Karpas-422 (cell line): ENCODE measurements at regions not wholly inside any gene's neighbourhood (a gene's known extent, or its start where the extent isn't known, plus 50 kb on each side); places are given as distances from the start of the nearest gene placed in this dataset.
"Not testable (repeated sequence)": the region's sequence is repeated elsewhere in the genome, so short reads cannot be mapped to it uniquely, and the experiment has no call there.

ENCODE experiments used
- DNase-seq: peaks from one replicate; pipeline ENCODE4 v3.0.0-alpha.2; 2015
- H2AFZ ChIP-seq: fragments of 200-600 bp; sonication (generic); 2 replicates; pipeline ENCODE4 v1.6.1; 2014; ENCODE audit warnings: antibody characterized with exemption, low read length, mixed read lengths
- H3K27ac ChIP-seq: fragments of 200-600 bp; sonication (generic); 2 replicates; pipeline ENCODE4 v1.5.1; 2014; ENCODE audit warnings: mild to moderate bottlenecking, low read length, moderate library complexity
- H3K27me3 ChIP-seq: fragments of 200-600 bp; sonication (generic); 2 replicates; pipeline ENCODE4 v1.6.1; 2014; ENCODE audit warnings: low read length, mixed read lengths
- H3K36me3 ChIP-seq: fragments of 200-600 bp; sonication (generic); 2 replicates; pipeline ENCODE4 v1.6.1; 2014; ENCODE audit warnings: low read length, mixed read lengths; ENCODE audit not compliant: insufficient read depth
- H3K4me1 ChIP-seq: fragments of 200-600 bp; sonication (generic); 2 replicates; pipeline ENCODE4 v1.6.1; 2014; ENCODE audit warnings: mild to moderate bottlenecking, low read length, mixed read lengths
- H3K4me2 ChIP-seq: fragments of 200-600 bp; sonication (generic); 2 replicates; pipeline ENCODE4 v1.6.1; 2014; ENCODE audit warnings: low read length, low read depth, mild to moderate bottlenecking; ENCODE audit not compliant: poor library complexity, severe bottlenecking
- H3K4me3 ChIP-seq: fragments of 200-600 bp; sonication (generic); 2 replicates; pipeline ENCODE4 v1.5.1; 2014; ENCODE audit warnings: mild to moderate bottlenecking, antibody characterized with exemption, low read length, mixed read lengths
- H3K79me2 ChIP-seq: fragments of 200-600 bp; sonication (generic); 2 replicates; pipeline ENCODE4 v1.6.1; 2014; ENCODE audit warnings: mild to moderate bottlenecking, low read length, mixed read lengths
- H3K9ac ChIP-seq: fragments of 200-600 bp; sonication (generic); 2 replicates; pipeline ENCODE4 v1.6.0; 2014; ENCODE audit warnings: low read length
- H3K9me2 ChIP-seq: fragments of 200-600 bp; sonication (generic), shearing (Covaris generic); replicated peaks from 2 replicates; pipeline ENCODE4 v1.6.0; 2014; ENCODE audit warnings: mild to moderate bottlenecking, low read length, moderate library complexity; ENCODE audit not compliant: insufficient read depth
- H3K9me3 ChIP-seq: fragments of 300-700, 200-600 bp; sonication (generic); 2 replicates; pipeline ENCODE4 v1.6.1; 2014; ENCODE audit warnings: low read length, mixed read lengths
- H4K20me1 ChIP-seq: fragments of 200-600 bp; sonication (generic); 2 replicates; pipeline ENCODE4 v1.6.1; 2014; ENCODE audit warnings: mild to moderate bottlenecking, antibody characterized with exemption, low read length, low read depth; ENCODE audit not compliant: insufficient read depth

DNA sequence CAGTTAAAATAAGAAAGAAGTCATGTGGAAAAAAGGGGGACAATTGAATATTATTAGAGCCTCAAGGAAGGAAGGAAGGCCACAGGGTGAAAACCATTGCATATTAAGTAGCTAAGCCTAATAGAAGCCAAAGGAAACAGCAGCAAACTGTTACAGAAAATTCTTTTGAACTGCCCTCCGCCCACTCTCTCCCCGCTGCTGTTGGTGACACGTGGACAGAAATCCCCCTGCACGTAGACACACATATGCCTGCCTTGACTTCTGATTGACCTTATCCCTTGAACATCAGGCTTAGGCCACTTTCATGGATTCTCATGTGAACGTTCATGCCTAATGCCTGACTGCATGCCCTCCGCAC is 229.1 kb downstream of the KCNRG start:
- H3K4me3 ChIP-seq: no peak overlapping the region
- H3K9me2 ChIP-seq: no peaks in the 10 kb centered on the region
- H2AFZ ChIP-seq: peak overlapping the region; percentile 78; the same call in 1 of the 2 replicates
- H4K20me1 ChIP-seq: no peaks in the 10 kb centered on the region
- no peaks in the 10 kb centered on the region for H3K9me3 ChIP-seq
- no peaks in the 10 kb centered on the region for H3K27me3 ChIP-seq
- no peak for DNase-seq
- H3K36me3 ChIP-seq: no peaks in the 10 kb centered on the region
- no peak overlapping the region for H3K9ac ChIP-seq
- H3K4me1 ChIP-seq: peaks cover 43% of the 10 kb centered on the region
- H3K27ac ChIP-seq: no peak overlapping the region
- no peak overlapping the region for H3K4me2 ChIP-seq
- no peaks in the 10 kb centered on the region for H3K79me2 ChIP-seq

- peak overlapping the region; percentile 0 for H3K4me2 ChIP-seq
Observed at GRCh38 chr13:50244713-50245574, 229.7 kb downstream of the KCNRG start.

DNA sequence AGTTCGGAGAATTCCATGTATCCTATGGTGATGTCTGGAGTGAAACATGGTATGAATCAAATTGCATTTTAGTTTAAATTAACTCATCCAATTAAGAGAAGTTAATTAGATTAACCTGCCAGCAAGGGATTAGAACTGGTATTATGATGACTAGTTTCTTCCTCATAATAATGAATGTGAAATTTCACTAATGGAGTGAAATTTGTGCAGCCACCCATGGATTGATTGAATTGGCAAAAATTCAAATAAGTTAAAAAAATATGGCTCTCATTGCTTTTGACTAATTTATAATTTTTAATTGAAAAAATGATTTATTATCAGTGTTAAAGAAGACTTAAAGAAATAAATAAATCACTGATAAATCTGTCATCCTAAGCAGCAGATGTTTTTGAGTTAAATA is 232.0 kb downstream of the KCNRG start:
- Histone ChIP-seq H3K79me2 (no peaks in the 10 kb centered on the region), H3K4me3 (no peak overlapping the region), H3K36me3 (no peaks in the 10 kb centered on the region), H3K27me3 (no peaks in the 10 kb centered on the region), H4K20me1 (no peaks in the 10 kb centered on the region), H3K4me2 (peak overlapping the region; percentile 33), H3K27ac (peak overlapping the region; percentile 31; the same call in 1 of the 2 replicates), H3K9me3 (no peaks in the 10 kb centered on the region), H3K9me2 (no peaks in the 10 kb centered on the region), H3K4me1 (peaks cover 44% of the 10 kb centered on the region), H3K9ac (no peak overlapping the region), H2AFZ (no peak overlapping the region)
- DNase-seq: peak; percentile 53

More at GRCh38 chr13:50244713-50245574, 229.7 kb downstream of the KCNRG start:
- H3K36me3 ChIP-seq: no peaks in the 10 kb centered on the region
- no peaks in the 10 kb centered on the region for H3K79me2 ChIP-seq
- H3K27me3 ChIP-seq: no peaks in the 10 kb centered on the region
- peaks cover 44% of the 10 kb centered on the region for H3K4me1 ChIP-seq
- no peak overlapping the region for H3K9ac ChIP-seq
- no peak overlapping the region for H3K27ac ChIP-seq
- H3K4me3 ChIP-seq: no peak overlapping the region
- H2AFZ ChIP-seq: peak overlapping the region; percentile 78; the same call in 1 of the 2 replicates
- H4K20me1 ChIP-seq: no peaks in the 10 kb centered on the region
- peak; percentile 56 for DNase-seq
- no peaks in the 10 kb centered on the region for H3K9me2 ChIP-seq
- no peaks in the 10 kb centered on the region for H3K9me3 ChIP-seq

DNA sequence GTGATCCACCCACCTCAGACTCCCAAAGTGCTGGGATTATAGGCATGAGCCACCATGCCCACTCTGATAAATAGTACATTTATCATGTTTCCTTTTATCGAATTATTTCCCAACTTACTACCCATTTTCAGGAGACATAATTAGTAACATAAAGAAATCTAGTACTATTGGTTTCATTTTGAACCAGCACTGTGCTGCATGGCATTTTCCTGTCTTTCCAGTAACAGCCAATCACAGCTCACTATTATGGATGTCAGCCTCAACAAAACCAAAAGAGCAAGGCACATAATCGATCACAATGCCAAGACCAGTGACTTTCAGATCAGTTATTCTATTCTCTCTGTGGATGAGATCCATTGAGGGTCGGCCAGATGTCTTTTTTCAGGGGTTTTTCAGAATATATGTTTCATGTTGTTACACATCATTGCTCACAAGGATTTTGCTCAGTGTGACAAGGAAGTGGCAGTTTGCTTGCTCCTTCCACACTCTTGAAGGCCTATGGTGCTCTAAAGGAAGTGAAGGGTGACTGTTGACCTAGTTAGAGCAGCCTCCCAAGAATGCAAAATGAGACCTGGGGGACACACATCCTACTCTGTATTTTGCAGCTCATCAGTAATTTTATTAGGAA is 233.4 kb downstream of the KCNRG start:
- Histone ChIP-seq H2AFZ (0 out of 2 replicates have a peak overlapping the region, but pooled peaks have one; percentile 11), H3K4me1 (peaks cover 44% of the 10 kb centered on the region), H4K20me1 (no peaks in the 10 kb centered on the region), H3K9me3 (no peaks in the 10 kb centered on the region), H3K27ac (no peak overlapping the region), H3K4me2 (peak overlapping the region; percentile 10), H3K36me3 (no peaks in the 10 kb centered on the region), H3K4me3 (no peak overlapping the region), H3K9ac (no peak overlapping the region), H3K27me3 (no peaks in the 10 kb centered on the region), H3K79me2 (no peaks in the 10 kb centered on the region), H3K9me2 (no peaks in the 10 kb centered on the region)
- no peak for DNase-seq

GRCh38 chr13:50249144-50249521 is 233.9 kb downstream of the KCNRG start:
- DNase-seq: no peak
- no peak overlapping the region for H2AFZ ChIP-seq
- H3K9me3 ChIP-seq: no peaks in the 10 kb centered on the region
- H3K4me1 ChIP-seq: peaks cover 44% of the 10 kb centered on the region
- H3K36me3 ChIP-seq: no peaks in the 10 kb centered on the region
- no peak overlapping the region for H3K4me3 ChIP-seq
- H3K9ac ChIP-seq: no peak overlapping the region
- H3K4me2 ChIP-seq: peak overlapping the region; percentile 10
- no peaks in the 10 kb centered on the region for H3K9me2 ChIP-seq
- H3K27me3 ChIP-seq: no peaks in the 10 kb centered on the region
- H4K20me1 ChIP-seq: no peaks in the 10 kb centered on the region
- no peaks in the 10 kb centered on the region for H3K79me2 ChIP-seq
- H3K27ac ChIP-seq: no peak overlapping the region

GRCh38 chr13:50250401-50250800 is 235.2 kb downstream of the KCNRG start:
- no peak for DNase-seq
- H3K9ac ChIP-seq: no peak overlapping the region
- no peak overlapping the region for H3K4me3 ChIP-seq
- no peak overlapping the region for H3K4me2 ChIP-seq
- H3K36me3 ChIP-seq: no peaks in the 10 kb centered on the region
- H2AFZ ChIP-seq: no peak overlapping the region
- no peaks in the 10 kb centered on the region for H4K20me1 ChIP-seq
- no peak overlapping the region for H3K27ac ChIP-seq
- H3K27me3 ChIP-seq: no peaks in the 10 kb centered on the region
- H3K79me2 ChIP-seq: no peaks in the 10 kb centered on the region
- H3K9me2 ChIP-seq: no peaks in the 10 kb centered on the region
- H3K9me3 ChIP-seq: no peaks in the 10 kb centered on the region
- H3K4me1 ChIP-seq: peaks cover 33% of the 10 kb centered on the region

- no peak overlapping the region for H3K27ac ChIP-seq
- no peaks in the 10 kb centered on the region for H3K79me2 ChIP-seq
- no peak overlapping the region for H2AFZ ChIP-seq
- H3K4me2 ChIP-seq: no peak overlapping the region
- DNase-seq: no peak
- no peaks in the 10 kb centered on the region for H3K36me3 ChIP-seq
- H3K27me3 ChIP-seq: no peaks in the 10 kb centered on the region
- no peak overlapping the region for H3K4me3 ChIP-seq
- H3K9me3 ChIP-seq: no peaks in the 10 kb centered on the region
- no peak overlapping the region for H3K9ac ChIP-seq
- H3K4me1 ChIP-seq: peaks cover 15% of the 10 kb centered on the region
- H3K9me2 ChIP-seq: no peaks in the 10 kb centered on the region
- no peaks in the 10 kb centered on the region for H4K20me1 ChIP-seq
Observed at GRCh38 chr13:50255639-50256038, 240.4 kb downstream of the KCNRG start.

DNA sequence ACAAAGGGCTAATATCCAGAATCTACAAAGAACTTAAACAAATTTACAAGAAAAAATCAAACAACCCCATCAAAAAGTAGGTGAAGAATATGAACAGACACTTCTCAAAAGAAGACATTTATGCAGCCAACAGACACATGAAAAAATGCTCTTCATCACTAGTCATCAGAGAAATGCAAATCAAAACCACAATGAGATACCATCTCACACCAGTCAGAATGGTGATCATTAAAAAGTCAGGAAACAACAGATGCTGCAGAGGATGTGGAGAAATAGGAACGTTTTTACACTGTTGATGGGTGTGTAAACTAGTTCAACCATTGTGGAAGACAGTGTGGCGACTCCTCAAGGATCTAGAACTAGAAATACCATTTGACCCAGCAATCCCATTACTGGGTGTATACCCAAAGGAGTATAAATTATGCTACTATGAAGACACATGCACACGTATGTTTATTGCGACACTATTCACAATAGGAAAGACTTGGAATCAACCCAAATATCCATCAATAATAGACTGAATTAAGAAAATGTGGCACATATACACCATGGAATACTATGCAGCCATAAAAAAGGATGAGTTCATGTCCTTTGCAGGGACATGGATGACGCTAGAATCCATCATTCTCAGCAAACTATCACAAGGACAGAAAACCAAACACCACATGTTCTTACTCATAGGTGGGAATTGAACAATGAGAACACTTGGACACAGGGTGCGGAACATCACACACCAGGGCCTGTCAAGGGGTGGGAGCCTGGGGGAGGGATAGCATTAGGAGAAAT is 241.5 kb downstream of the KCNRG start:
- not testable (repeated sequence) for H3K27ac ChIP-seq
- peaks cover 15% of the 10 kb centered on the region for H3K4me1 ChIP-seq

More for the DNA sequence above, 241.5 kb downstream of the KCNRG start:
- not testable (repeated sequence) for H3K36me3 ChIP-seq, H3K9me2 ChIP-seq, H4K20me1 ChIP-seq, H3K27me3 ChIP-seq, H3K9me3 ChIP-seq, H3K4me2 ChIP-seq, H3K79me2 ChIP-seq, H3K9ac ChIP-seq, H2AFZ ChIP-seq, H3K4me3 ChIP-seq, DNase-seq
